Colonic mucosa (tissue), 4 donors: ENCODE measurements at regions not wholly inside any gene's neighbourhood (a gene's known extent, or its start where the extent isn't known, plus 50 kb on each side); places are given as distances from the start of the nearest gene placed in this dataset.

Source experiments
- DNase-seq: peaks from one replicate; pipeline ENCODE4 v3.0.0-alpha.2; 2020
- H3K27ac ChIP-seq: fragments of 200-600 bp; one replicate; pipeline ENCODE4 v1.8.0; 2021
- H3K27me3 ChIP-seq: fragments of 200-600 bp; one replicate; pipeline ENCODE4 v1.8.0; 2021
- H3K36me3 ChIP-seq: fragments of 200-600 bp; one replicate; pipeline ENCODE4 v1.8.0; 2021
- H3K4me1 ChIP-seq: fragments of 200-600 bp; one replicate; pipeline ENCODE4 v1.8.0; 2021; ENCODE audit warnings: mild to moderate bottlenecking
- H3K4me3 ChIP-seq: fragments of 200-600 bp; one replicate; pipeline ENCODE4 v1.8.0; 2021
- H3K9ac ChIP-seq, 2 donors: one replicate each; pipeline ENCODE4 v1.7.0; 2013; ENCODE audit warnings: control low read depth in 2 of 2, low read depth in 2 of 2, low read length in 2 of 2
- H3K9me3 ChIP-seq: fragments of 200-600 bp; one replicate; pipeline ENCODE4 v1.8.0; 2021
- CTCF ChIP-seq: fragments of 200-600 bp; IDR thresholded peaks from one replicate; pipeline ENCODE4 v1.8.0; 2022; ENCODE audit warnings: antibody characterized with exemption, mild to moderate bottlenecking
- intact Hi-C: fragments of 100-400 bp; cut with DNase I; formaldehyde crosslinking; loops from one replicate; pipeline ENCODE4 v1.14.1; 2022
- donor health status: healthy.
- donor health status: DM: no; HTN: no; CAD: no.
- donor health status: DM: no; HTN: no; CAD: no.

DNA sequence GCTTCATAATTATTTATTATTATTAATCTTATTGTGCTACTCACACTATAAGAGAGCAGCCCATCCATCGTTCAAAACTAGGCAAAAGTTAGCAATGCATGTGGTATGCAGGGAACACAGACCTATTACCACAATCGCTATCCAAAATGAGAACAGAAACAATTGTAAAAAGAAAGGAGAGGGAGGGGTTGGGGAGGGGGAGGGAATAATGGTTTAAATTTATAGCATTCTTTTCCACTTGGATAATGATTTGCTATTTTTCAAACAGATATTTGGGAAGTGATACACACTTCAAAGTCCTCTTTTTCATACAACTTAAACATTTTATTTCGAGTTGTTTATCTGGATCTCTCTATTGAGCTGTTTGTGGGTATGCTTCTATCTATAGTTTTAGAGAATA, 248.6 kb upstream of the SOX5 start:
- TF ChIP-seq CTCF: no peak
- Histone ChIP-seq H3K9ac (no peak overlapping the region), H3K36me3 (no peaks in the 10 kb centered on the region), H3K27ac (no peak overlapping the region), H3K9me3 (no peaks in the 10 kb centered on the region), H3K4me3 (no peak overlapping the region), H3K4me1 (no peaks in the 10 kb centered on the region), H3K27me3 (no peaks in the 10 kb centered on the region)
- intact Hi-C loops: no loop called here
- DNase-seq: no peak

DNA sequence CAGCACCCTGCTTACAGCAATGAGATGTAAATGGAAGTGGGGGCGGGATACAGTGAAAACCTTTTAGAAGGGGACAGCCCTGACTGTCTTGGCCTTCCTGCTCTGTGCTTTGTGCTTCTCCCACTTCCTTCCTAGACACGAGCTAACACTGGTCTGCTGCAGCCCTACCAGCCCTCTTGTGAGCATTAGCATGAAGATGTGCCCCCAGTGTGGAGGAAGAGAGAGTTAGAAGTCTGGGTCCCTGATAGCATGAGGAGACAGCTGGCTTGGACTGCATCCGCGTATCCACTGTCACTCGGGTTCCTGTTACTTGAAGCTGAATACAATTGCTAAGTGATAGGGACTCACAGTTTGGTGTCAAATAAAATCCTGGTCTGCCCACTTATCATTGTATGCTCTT, 248.1 kb upstream of the SOX5 start:
- intact Hi-C loops: no loop called here
- H3K36me3 ChIP-seq: no peaks in the 10 kb centered on the region
- H3K9me3 ChIP-seq: no peaks in the 10 kb centered on the region
- no peaks in the 10 kb centered on the region for H3K4me1 ChIP-seq
- no peak for DNase-seq
- H3K27me3 ChIP-seq: no peaks in the 10 kb centered on the region
- H3K4me3 ChIP-seq: no peak overlapping the region
- no peak overlapping the region for H3K9ac ChIP-seq
- no peak for TF ChIP-seq CTCF
- no peak overlapping the region for H3K27ac ChIP-seq

DNA sequence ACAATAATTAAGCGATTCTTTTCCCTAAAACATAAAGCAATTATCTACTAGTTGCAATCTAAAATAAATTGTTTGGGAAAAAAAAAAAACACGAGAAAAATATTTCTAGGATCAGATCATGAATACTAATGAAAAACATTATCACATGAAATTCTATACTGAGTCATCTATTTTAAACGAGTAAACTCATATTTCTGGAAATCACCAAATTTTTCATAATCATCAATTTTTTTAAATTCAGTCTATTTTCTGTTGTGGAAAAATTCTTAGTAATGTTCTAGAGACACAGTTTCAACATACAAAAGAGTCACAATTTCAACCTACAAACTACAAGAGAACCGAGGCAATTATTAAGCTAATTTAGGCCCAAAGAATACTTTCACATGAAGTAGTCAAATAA, 245.6 kb upstream of the SOX5 start:
- Histone ChIP-seq H3K9ac (no peak overlapping the region), H3K27me3 (no peaks in the 10 kb centered on the region), H3K36me3 (no peaks in the 10 kb centered on the region), H3K4me1 (no peaks in the 10 kb centered on the region), H3K27ac (no peak overlapping the region), H3K9me3 (no peaks in the 10 kb centered on the region), H3K4me3 (no peak overlapping the region)
- intact Hi-C loops: no loop called here
- TF ChIP-seq CTCF: no peak
- no peak for DNase-seq

- Histone ChIP-seq H3K36me3 (no peaks in the 10 kb centered on the region), H3K9me3 (no peaks in the 10 kb centered on the region), H3K27me3 (no peaks in the 10 kb centered on the region), H3K27ac (no peak overlapping the region), H3K9ac (no peak overlapping the region), H3K4me3 (no peak overlapping the region), H3K4me1 (no peaks in the 10 kb centered on the region)
- DNase-seq: no peak
- intact Hi-C loops: no loop called here
- TF ChIP-seq CTCF: no peak
These were observed 241.6 kb upstream of the SOX5 start for GRCh38 chr12:24191117-24191516.

- Histone ChIP-seq H3K4me1 (no peaks in the 10 kb centered on the region), H3K27ac (no peak overlapping the region), H3K9ac (no peak overlapping the region), H3K27me3 (no peaks in the 10 kb centered on the region), H3K4me3 (no peak overlapping the region), H3K9me3 (no peaks in the 10 kb centered on the region), H3K36me3 (no peaks in the 10 kb centered on the region)
- no peak for TF ChIP-seq CTCF
- DNase-seq: no peak
- intact Hi-C loops: no loop called here
These were observed 236.3 kb upstream of the SOX5 start for GRCh38 chr12:24185782-24186181.

GRCh38 chr12:24177889-24178288, 228.4 kb upstream of the SOX5 start:
- Histone ChIP-seq H3K9ac (no peak overlapping the region), H3K9me3 (no peaks in the 10 kb centered on the region), H3K36me3 (no peaks in the 10 kb centered on the region), H3K27me3 (no peaks in the 10 kb centered on the region), H3K4me3 (no peak overlapping the region), H3K27ac (no peak overlapping the region), H3K4me1 (no peaks in the 10 kb centered on the region)
- no peak for TF ChIP-seq CTCF
- intact Hi-C loops: no loop called here
- DNase-seq: no peak
